Mesendoderm (in vitro differentiated cells): ENCODE measurements at regions not wholly inside any gene's neighbourhood (a gene's known extent, or its start where the extent isn't known, plus 50 kb on each side); places are given as distances from the start of the nearest gene placed in this dataset.

ENCODE experiments used
- DNase-seq: peaks from one replicate; pipeline ENCODE4 v3.0.0; 2013
- H2AK5ac ChIP-seq: 2 replicates; pipeline ENCODE4 v1.6.1; 2013; ENCODE audit warnings: low read length, inconsistent platforms
- H2BK120ac ChIP-seq: 2 replicates; pipeline ENCODE4 v1.6.1; 2013; ENCODE audit warnings: low read depth, mild to moderate bottlenecking, low read length, moderate library complexity, mixed read lengths
- H2BK15ac ChIP-seq: replicated peaks from 2 replicates; pipeline ENCODE4 v1.6.1; 2013; ENCODE audit warnings: low read depth, mild to moderate bottlenecking, moderate library complexity
- H2BK5ac ChIP-seq: 2 replicates; pipeline ENCODE4 v1.6.1; 2013; ENCODE audit warnings: low read length, inconsistent platforms
- H3K18ac ChIP-seq: 2 replicates; pipeline ENCODE4 v1.6.1; 2013; ENCODE audit warnings: mild to moderate bottlenecking, low read length, mixed read lengths
- H3K23ac ChIP-seq: one replicate; pipeline ENCODE4 v1.6.1; 2013; ENCODE audit warnings: low read length
- H3K27ac ChIP-seq: 2 replicates; pipeline ENCODE4 v1.5.1; 2013; ENCODE audit warnings: low read depth, mild to moderate bottlenecking, inconsistent platforms, low read length, moderate library complexity
- H3K27me3 ChIP-seq: 2 replicates; pipeline ENCODE4 v1.6.1; 2013; ENCODE audit warnings: low read length, control low read depth, mild to moderate bottlenecking, inconsistent platforms; ENCODE audit not compliant: insufficient read depth, poor library complexity
- H3K36me3 ChIP-seq: 2 replicates; pipeline ENCODE4 v1.6.1; 2013; ENCODE audit warnings: low read length, inconsistent platforms; ENCODE audit not compliant: control insufficient read depth, insufficient read depth
- H3K4ac ChIP-seq: one replicate; pipeline ENCODE4 v1.6.1; 2013; ENCODE audit warnings: low read depth, mild to moderate bottlenecking, low read length, moderate library complexity
- H3K4me1 ChIP-seq: 2 replicates; pipeline ENCODE4 v1.6.1; 2013; ENCODE audit warnings: low read depth, low read length, inconsistent platforms; ENCODE audit not compliant: control insufficient read depth
- H3K4me2 ChIP-seq: 2 replicates; pipeline ENCODE4 v1.6.1; 2013; ENCODE audit warnings: low read length
- H3K4me3 ChIP-seq: 2 replicates; pipeline ENCODE4 v1.5.1; 2013; ENCODE audit warnings: mild to moderate bottlenecking, low read length
- H3K56ac ChIP-seq: one replicate; pipeline ENCODE4 v1.6.1; 2013; ENCODE audit warnings: low read length
- H3K79me1 ChIP-seq: 2 replicates; pipeline ENCODE4 v1.6.1; 2013; ENCODE audit warnings: low read length, inconsistent platforms
- H3K79me2 ChIP-seq: 2 replicates; pipeline ENCODE4 v1.6.1; 2013; ENCODE audit warnings: mild to moderate bottlenecking, low read length; ENCODE audit not compliant: control insufficient read depth, insufficient read depth
- H3K9ac ChIP-seq: 2 replicates; pipeline ENCODE4 v1.6.1; 2013; ENCODE audit warnings: low read length, inconsistent platforms
- H4K5ac ChIP-seq: one replicate; pipeline ENCODE4 v1.6.1; 2013; ENCODE audit warnings: low read length
- H4K8ac ChIP-seq: one replicate; pipeline ENCODE4 v1.6.1; 2013; ENCODE audit warnings: low read depth, mild to moderate bottlenecking, control low read depth, low read length, moderate library complexity
- WGBS: extraction: QIAGEN DNeasy Blood & Tissue Kit; methylation state at CpG from one replicate; pipeline ENCODE4 v1.1.7; 2013; ENCODE audit warnings: low lambda C conversion rate, missing lambda C conversion rate; ENCODE audit not compliant: insufficient coverage; ENCODE audit errors: extremely low coverage; 5-methylcytosine and 5-hydroxymethylcytosine counted together

DNA sequence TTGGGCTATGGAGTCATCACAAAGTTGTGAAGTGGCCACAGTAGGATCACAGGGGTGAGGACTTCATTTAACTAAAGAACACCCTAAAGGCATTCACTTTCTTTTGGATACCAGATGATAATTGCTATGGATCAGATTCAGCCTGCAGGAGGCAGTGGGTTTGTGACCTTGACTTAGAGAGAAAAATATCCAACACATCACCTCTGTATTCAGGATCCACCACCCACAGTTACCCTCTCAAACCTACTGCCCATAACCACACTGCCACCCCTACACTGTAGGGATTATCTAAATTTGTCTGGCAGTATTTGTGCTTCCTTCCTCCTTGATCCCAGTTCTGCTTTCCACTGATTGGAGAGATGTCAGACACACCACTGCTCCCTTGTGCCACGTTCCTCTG is 269.4 kb downstream of the MYCN start:
- Histone ChIP-seq H3K18ac (no peak overlapping the region), H3K4ac (no peak overlapping the region), H2BK15ac (no peak overlapping the region), H3K79me2 (no peaks in the 10 kb centered on the region), H3K4me2 (no peak overlapping the region), H3K9ac (no peak overlapping the region), H2BK120ac (no peak overlapping the region), H3K4me3 (no peak overlapping the region), H3K23ac (no peak overlapping the region), H3K4me1 (no peaks in the 10 kb centered on the region), H3K27me3 (no peaks in the 10 kb centered on the region), H2BK5ac (no peak overlapping the region), H3K56ac (no peak overlapping the region), H4K8ac (no peak overlapping the region), H4K5ac (no peak overlapping the region), H2AK5ac (no peak overlapping the region), H3K27ac (no peak overlapping the region), H3K36me3 (no peaks in the 10 kb centered on the region), H3K79me1 (no peaks in the 10 kb centered on the region)
- no CpG with 5 or more reads among the region's 1 CpG for WGBS
- no peak for DNase-seq

DNA sequence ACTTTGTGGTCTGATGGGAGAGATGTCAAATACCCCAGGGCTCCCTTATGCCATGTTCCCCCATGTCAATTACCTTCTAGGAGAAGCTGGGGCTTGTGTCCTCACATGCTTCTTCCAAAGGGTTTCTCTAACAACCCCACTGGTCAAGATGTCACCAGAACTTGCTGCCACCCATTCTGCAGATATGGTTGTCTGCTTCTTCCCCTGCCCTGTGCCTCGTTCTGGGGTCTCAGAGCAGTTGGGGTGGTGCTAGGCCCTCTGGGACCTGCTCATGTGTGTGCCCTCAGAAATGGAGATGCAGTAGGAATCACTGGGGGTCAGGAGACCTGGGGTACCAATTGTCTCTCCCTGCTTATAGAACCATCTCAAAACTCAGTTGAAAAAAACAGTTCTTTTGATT is 268.6 kb downstream of the MYCN start:
- H3K23ac ChIP-seq: no peak overlapping the region
- DNase-seq: no peak
- no peak overlapping the region for H3K18ac ChIP-seq
- H2AK5ac ChIP-seq: no peak overlapping the region
- H2BK15ac ChIP-seq: no peak overlapping the region
- no peak overlapping the region for H3K56ac ChIP-seq
- no peak overlapping the region for H3K4me3 ChIP-seq
- no CpG with 5 or more reads among the region's 1 CpG for WGBS
- no peak overlapping the region for H2BK5ac ChIP-seq
- no peak overlapping the region for H4K8ac ChIP-seq
- H3K27ac ChIP-seq: no peak overlapping the region
- no peaks in the 10 kb centered on the region for H3K36me3 ChIP-seq
- H3K79me1 ChIP-seq: no peaks in the 10 kb centered on the region
- no peak overlapping the region for H4K5ac ChIP-seq
- H3K4me2 ChIP-seq: no peak overlapping the region
- H3K79me2 ChIP-seq: no peaks in the 10 kb centered on the region
- no peaks in the 10 kb centered on the region for H3K27me3 ChIP-seq
- H3K9ac ChIP-seq: no peak overlapping the region
- H3K4ac ChIP-seq: no peak overlapping the region
- no peak overlapping the region for H2BK120ac ChIP-seq
- no peaks in the 10 kb centered on the region for H3K4me1 ChIP-seq

DNA sequence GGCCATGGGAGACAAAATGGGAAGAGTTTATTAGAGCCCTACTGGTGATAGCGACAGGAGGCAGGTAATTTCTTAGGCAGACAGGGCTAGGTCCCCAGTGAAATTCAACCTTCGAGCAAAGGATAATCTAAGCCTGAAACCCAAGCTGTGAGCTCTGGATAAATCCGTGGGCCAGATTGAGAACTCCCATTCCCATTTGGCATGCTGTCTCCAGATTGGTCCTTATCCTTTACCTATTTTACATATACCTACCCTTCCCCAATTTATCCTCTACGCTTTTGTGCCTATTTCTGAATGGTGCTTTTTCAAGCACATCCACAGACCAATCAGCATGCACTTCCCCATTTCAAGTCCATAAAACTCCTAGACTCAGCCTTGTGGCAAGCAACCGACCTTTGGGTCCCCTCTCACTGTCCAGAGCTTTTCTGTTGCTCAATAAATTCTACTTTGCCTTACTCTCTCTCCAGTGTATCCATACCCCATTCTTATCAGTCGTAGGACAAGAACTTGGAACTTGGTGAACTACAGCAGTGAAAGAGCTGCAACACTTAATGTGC is 268.0 kb downstream of the MYCN start:
- WGBS: no CpG with 5 or more reads among the region's 6 CpGs
- Histone ChIP-seq H3K79me2 (no peaks in the 10 kb centered on the region), H2AK5ac (no peak overlapping the region), H3K4ac (no peak overlapping the region), H2BK120ac (no peak overlapping the region), H3K9ac (no peak overlapping the region), H4K5ac (no peak overlapping the region), H3K27ac (no peak overlapping the region), H3K23ac (no peak overlapping the region), H3K36me3 (no peaks in the 10 kb centered on the region), H3K4me1 (no peaks in the 10 kb centered on the region), H3K27me3 (no peaks in the 10 kb centered on the region), H3K56ac (no peak overlapping the region), H3K4me2 (no peak overlapping the region), H2BK5ac (no peak overlapping the region), H2BK15ac (no peak overlapping the region), H3K4me3 (no peak overlapping the region), H3K18ac (no peak overlapping the region), H4K8ac (no peak overlapping the region), H3K79me1 (no peaks in the 10 kb centered on the region)
- DNase-seq: no peak

DNA sequence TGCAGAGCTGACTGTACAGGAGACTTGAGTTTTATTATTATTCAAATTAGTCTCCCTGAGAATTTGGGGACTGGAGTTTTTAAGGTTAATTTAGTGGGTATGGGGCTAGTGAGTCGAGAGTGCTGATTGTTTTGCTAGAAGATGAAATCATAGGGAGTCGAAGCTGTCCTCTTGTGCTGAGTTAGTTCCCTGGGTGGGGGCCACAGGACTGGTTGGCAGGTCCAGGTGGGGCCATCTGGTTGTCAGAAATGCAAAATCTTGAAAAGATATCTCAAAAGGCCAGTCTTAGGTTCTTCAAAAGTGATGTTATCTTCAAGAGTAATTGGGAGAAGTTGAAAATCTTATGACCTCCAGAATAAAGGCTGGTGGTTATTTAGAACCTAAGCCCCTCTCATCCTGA is 267.3 kb downstream of the MYCN start:
- Histone ChIP-seq H2BK15ac (no peak overlapping the region), H3K4me3 (no peak overlapping the region), H3K9ac (no peak overlapping the region), H3K27ac (no peak overlapping the region), H3K27me3 (no peaks in the 10 kb centered on the region), H3K23ac (no peak overlapping the region), H2AK5ac (no peak overlapping the region), H3K4me2 (no peak overlapping the region), H2BK120ac (no peak overlapping the region), H2BK5ac (no peak overlapping the region), H3K4me1 (no peaks in the 10 kb centered on the region), H3K56ac (no peak overlapping the region), H4K5ac (no peak overlapping the region), H3K4ac (no peak overlapping the region), H3K79me1 (no peaks in the 10 kb centered on the region), H3K36me3 (no peaks in the 10 kb centered on the region), H3K79me2 (no peaks in the 10 kb centered on the region), H3K18ac (no peak overlapping the region), H4K8ac (no peak overlapping the region)
- no CpG with 5 or more reads among the region's 2 CpGs for WGBS
- no peak for DNase-seq

DNA sequence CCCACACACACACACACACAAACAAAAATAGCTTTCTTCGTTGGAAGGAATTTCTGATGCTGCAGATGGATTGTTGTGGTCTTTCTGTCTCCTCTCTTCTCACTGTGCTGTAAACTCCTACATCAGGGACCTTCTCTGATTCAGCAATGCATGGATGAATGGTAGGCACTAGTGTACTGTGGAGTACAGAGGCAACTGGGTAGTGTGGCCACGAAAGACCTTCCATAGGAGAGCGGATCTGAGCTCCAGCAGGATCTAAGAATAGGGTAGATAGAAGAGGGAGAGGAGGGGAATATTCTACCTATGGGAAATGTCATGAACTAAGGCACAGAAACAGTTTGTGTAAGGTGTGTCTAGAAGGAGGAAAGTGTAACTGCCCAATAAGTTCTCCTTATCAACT is 266.8 kb downstream of the MYCN start:
- no peak overlapping the region for H3K4ac ChIP-seq
- no peaks in the 10 kb centered on the region for H3K36me3 ChIP-seq
- no peak overlapping the region for H4K8ac ChIP-seq
- H3K18ac ChIP-seq: no peak overlapping the region
- no peak overlapping the region for H2BK120ac ChIP-seq
- no peak overlapping the region for H3K4me3 ChIP-seq
- no peak overlapping the region for H3K9ac ChIP-seq
- H3K27ac ChIP-seq: no peak overlapping the region
- no CpG with 5 or more reads among the region's 3 CpGs for WGBS
- H3K23ac ChIP-seq: no peak overlapping the region
- H3K79me2 ChIP-seq: no peaks in the 10 kb centered on the region
- H3K56ac ChIP-seq: no peak overlapping the region
- no peaks in the 10 kb centered on the region for H3K27me3 ChIP-seq
- H2BK15ac ChIP-seq: no peak overlapping the region
- no peak overlapping the region for H4K5ac ChIP-seq
- DNase-seq: no peak
- H3K4me1 ChIP-seq: no peaks in the 10 kb centered on the region
- H3K79me1 ChIP-seq: no peaks in the 10 kb centered on the region
- H2AK5ac ChIP-seq: no peak overlapping the region
- no peak overlapping the region for H3K4me2 ChIP-seq
- H2BK5ac ChIP-seq: no peak overlapping the region

DNA sequence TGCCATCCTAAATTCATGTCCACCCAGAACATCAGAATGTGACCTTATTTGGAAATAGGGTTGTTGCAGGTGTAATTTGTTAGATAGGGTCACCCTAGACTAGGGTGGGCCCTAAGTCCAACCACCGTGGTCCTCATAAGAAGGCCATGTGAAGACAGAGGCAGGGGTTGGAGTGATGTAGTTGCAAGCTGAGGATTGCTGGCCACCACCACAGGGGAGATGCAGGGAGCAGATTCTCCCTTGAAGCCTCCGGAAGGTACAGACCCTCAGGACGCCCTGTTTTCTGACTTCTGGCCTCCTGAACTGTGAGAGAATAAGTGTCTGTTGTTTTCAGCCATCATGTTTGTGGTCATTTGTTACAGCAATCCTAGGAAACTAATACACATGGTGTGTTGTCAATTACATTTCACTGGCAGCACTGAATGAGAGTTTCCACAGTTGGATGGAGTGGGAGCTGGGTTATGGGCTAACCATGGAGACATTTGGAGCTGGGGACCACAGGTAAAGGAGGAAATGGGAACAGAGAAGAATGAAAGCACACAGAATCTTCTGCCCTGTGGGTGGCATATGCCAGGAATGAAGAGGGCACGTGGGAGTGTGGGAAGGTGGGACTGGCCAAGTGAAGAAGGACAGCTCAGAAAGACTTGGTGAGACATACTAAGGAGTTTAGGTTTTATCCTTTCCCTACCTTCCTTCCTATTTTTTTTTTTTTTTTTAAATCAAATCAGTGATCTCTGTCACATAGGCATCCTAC is 266.0 kb downstream of the MYCN start:
- Histone ChIP-seq H2AK5ac (no peak overlapping the region), H3K36me3 (no peaks in the 10 kb centered on the region), H3K4ac (no peak overlapping the region), H4K5ac (no peak overlapping the region), H3K27ac (no peak overlapping the region), H4K8ac (no peak overlapping the region), H2BK120ac (no peak overlapping the region), H3K9ac (no peak overlapping the region), H3K4me1 (no peaks in the 10 kb centered on the region), H3K4me2 (no peak overlapping the region), H2BK15ac (no peak overlapping the region), H3K79me2 (no peaks in the 10 kb centered on the region), H2BK5ac (no peak overlapping the region), H3K79me1 (no peaks in the 10 kb centered on the region), H3K23ac (no peak overlapping the region), H3K27me3 (no peaks in the 10 kb centered on the region), H3K18ac (no peak overlapping the region), H3K56ac (no peak overlapping the region), H3K4me3 (no peak overlapping the region)
- no CpG with 5 or more reads among the region's 4 CpGs for WGBS
- DNase-seq: no peak
